OCI-LY7 (cell line): ENCODE measurements at regions not wholly inside any gene's neighbourhood (a gene's known extent, or its start where the extent isn't known, plus 50 kb on each side); places are given as distances from the start of the nearest gene placed in this dataset.

Experiments
- BruUV-seq: library from RNA; stranded (reverse); fragments of 400-500 nt; replicated peaks from 2 replicates; lab custom pipeline; 2021; lab: Mats Ljungman, UMichigan
- CTCF ChIA-PET: fragments of 300-600 bp; sonication (Branson Sonifier 250); formaldehyde crosslinking; loops from one replicate; lab custom pipeline; 2022; ENCODE audit warnings: antibody characterized with exemption; ENCODE audit not compliant: unreplicated experiment; lab: Charles Lee
- POLR2A ChIA-PET: fragments of 300-600 bp; sonication (Branson Sonifier 250); formaldehyde crosslinking; loops from one replicate; lab custom pipeline; 2022; ENCODE audit warnings: antibody characterized with exemption; lab: Charles Lee
- DNase-seq: peaks from one replicate; pipeline ENCODE4 v3.0.0-alpha.2; 2015; ENCODE audit warnings: low spot score
- H2AFZ ChIP-seq: fragments of 200-600 bp; sonication (generic), shearing (Covaris generic); 2 replicates; pipeline ENCODE4 v1.6.1; 2014; ENCODE audit warnings: mild to moderate bottlenecking, antibody characterized with exemption, low read length, moderate library complexity
- H3K27ac ChIP-seq: fragments of 200-600 bp; sonication (generic); 2 replicates; pipeline ENCODE4 v1.5.1; 2014; ENCODE audit warnings: mixed run types, low read depth, mild to moderate bottlenecking, moderate library complexity, low read length, inconsistent platforms; ENCODE audit not compliant: poor library complexity, severe bottlenecking
- H3K36me3 ChIP-seq: fragments of 200-600 bp; sonication (generic); 2 replicates; pipeline ENCODE4 v1.6.1; 2014; ENCODE audit warnings: mild to moderate bottlenecking, antibody characterized with exemption, low read length, moderate library complexity, mixed read lengths; ENCODE audit not compliant: insufficient read depth
- H3K4me1 ChIP-seq: fragments of 200-600 bp; sonication (generic); 2 replicates; pipeline ENCODE4 v1.5.1; 2014; ENCODE audit warnings: mild to moderate bottlenecking, low read length; ENCODE audit not compliant: insufficient read depth, poor library complexity, severe bottlenecking
- H3K4me2 ChIP-seq: fragments of 200-600 bp; sonication (generic); 2 replicates; pipeline ENCODE4 v1.6.1; 2014; ENCODE audit warnings: mild to moderate bottlenecking, low read length
- H3K4me3 ChIP-seq: fragments of 200-600 bp; sonication (generic); 2 replicates; pipeline ENCODE4 v1.5.1; 2014; ENCODE audit warnings: mild to moderate bottlenecking, low read depth, low read length; ENCODE audit not compliant: poor library complexity, severe bottlenecking
- H3K79me2 ChIP-seq: fragments of 200-600 bp; sonication (generic); 2 replicates; pipeline ENCODE4 v1.6.1; 2016; ENCODE audit warnings: low read depth, mild to moderate bottlenecking, low read length, moderate library complexity, mixed read lengths; ENCODE audit not compliant: insufficient read depth
- H3K9me2 ChIP-seq: fragments of 200-600 bp; sonication (generic); 2 replicates; pipeline ENCODE4 v1.6.1; 2016; ENCODE audit warnings: mild to moderate bottlenecking, low read length, mixed read lengths; ENCODE audit not compliant: insufficient read depth
- H3K9me3 ChIP-seq: fragments of 200-600 bp; sonication (generic); 2 replicates; pipeline ENCODE4 v1.6.1; 2014; ENCODE audit warnings: mild to moderate bottlenecking, mixed run types, low read length, mixed read lengths
- H4K20me1 ChIP-seq: fragments of 200-600 bp; sonication (generic); 2 replicates; pipeline ENCODE4 v1.6.1; 2014; ENCODE audit warnings: mild to moderate bottlenecking, antibody characterized with exemption, low read length, moderate library complexity, mixed read lengths; ENCODE audit not compliant: insufficient read depth
- EZH2phosphoT487 ChIP-seq: fragments of 200-600 bp; sonication (generic); IDR thresholded peaks from 2 replicates; pipeline ENCODE4 v1.6.1; 2018; ENCODE audit warnings: low read depth, borderline replicate concordance, mild to moderate bottlenecking, mixed run types, antibody characterized with exemption, low read length, moderate library complexity, mixed read lengths
- intact Hi-C: fragments of 100-400 bp; cut with micrococcal nuclease; formaldehyde crosslinking; loops from one replicate; pipeline ENCODE4 v1.10.0; 2022; ENCODE audit not compliant: unreplicated experiment
- TF ChIP-seq, protein P1 (sequence below): fragments of 200-600 bp; sonication (generic); conservative IDR thresholded peaks from 2 replicates; pipeline ENCODE4 v1.5.1; 2014; ENCODE audit warnings: mild to moderate bottlenecking, antibody characterized with exemption, low read length, moderate library complexity, mixed read lengths

DNA sequence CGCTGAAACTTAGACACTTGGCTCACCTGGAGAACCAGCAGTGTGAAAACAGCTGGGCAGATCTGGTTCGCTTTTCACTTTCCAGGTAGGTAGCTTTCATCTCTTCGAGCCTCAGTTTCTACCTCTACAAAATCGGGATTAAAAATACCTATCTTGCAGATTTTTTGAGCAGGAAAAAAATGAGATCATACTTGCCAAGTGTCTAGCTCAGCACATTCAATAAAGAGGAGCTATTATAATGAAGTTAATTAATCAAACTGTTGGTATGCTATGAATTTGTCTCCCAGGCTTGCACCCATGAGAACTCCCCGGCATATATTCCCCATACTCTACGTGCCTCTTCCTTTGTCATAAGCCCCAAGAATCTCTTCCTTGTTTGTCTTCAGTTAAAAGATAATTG lies 158.6 kb upstream of the LDB2 start:
- H4K20me1 ChIP-seq: no peaks in the 10 kb centered on the region
- H3K79me2 ChIP-seq: no peaks in the 10 kb centered on the region
- TF ChIP-seq, protein P1, sequence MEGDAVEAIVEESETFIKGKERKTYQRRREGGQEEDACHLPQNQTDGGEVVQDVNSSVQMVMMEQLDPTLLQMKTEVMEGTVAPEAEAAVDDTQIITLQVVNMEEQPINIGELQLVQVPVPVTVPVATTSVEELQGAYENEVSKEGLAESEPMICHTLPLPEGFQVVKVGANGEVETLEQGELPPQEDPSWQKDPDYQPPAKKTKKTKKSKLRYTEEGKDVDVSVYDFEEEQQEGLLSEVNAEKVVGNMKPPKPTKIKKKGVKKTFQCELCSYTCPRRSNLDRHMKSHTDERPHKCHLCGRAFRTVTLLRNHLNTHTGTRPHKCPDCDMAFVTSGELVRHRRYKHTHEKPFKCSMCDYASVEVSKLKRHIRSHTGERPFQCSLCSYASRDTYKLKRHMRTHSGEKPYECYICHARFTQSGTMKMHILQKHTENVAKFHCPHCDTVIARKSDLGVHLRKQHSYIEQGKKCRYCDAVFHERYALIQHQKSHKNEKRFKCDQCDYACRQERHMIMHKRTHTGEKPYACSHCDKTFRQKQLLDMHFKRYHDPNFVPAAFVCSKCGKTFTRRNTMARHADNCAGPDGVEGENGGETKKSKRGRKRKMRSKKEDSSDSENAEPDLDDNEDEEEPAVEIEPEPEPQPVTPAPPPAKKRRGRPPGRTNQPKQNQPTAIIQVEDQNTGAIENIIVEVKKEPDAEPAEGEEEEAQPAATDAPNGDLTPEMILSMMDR: no peak
- TF ChIP-seq EZH2phosphoT487: no peak
- no peaks in the 10 kb centered on the region for H3K36me3 ChIP-seq
- intact Hi-C loops: no loop called here
- H3K9me2 ChIP-seq: no peaks in the 10 kb centered on the region
- no peak overlapping the region for H3K27ac ChIP-seq
- DNase-seq: no peak
- H2AFZ ChIP-seq: no peak overlapping the region
- H3K4me3 ChIP-seq: no peak overlapping the region
- BruUV-seq: no TSS peak
- H3K4me2 ChIP-seq: no peak overlapping the region
- POLR2A ChIA-PET: interaction anchor here (0.6 kb wide), 1 partner anchor 208 kb away, joined by 5 read pairs; no protein-coding TSS in a partner anchor
- no peaks in the 10 kb centered on the region for H3K9me3 ChIP-seq
- no peaks in the 10 kb centered on the region for H3K4me1 ChIP-seq
- CTCF ChIA-PET: interaction anchor here (0.6 kb wide), 1 partner anchor 1479 kb away, joined by 3 read pairs; no protein-coding TSS in a partner anchor

DNA sequence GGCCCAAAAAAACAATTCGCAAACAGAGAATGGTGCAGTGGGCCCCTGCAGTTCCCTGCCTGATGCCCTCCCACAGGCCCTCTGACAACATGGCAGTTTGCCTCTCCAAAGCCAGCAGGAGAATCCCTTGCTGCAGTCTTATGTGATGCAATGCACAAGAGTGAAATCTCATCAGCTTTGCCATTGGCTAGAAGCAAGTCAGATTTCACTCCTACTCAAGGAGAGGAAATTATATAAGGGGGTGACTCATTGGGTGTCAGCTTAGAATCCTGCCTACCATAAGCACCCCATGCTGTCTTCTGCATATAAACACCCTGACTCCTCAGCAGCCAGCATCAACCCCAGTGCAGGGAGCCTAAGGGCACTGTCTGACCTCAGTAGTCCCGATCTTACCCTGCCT lies 157.3 kb upstream of the LDB2 start:
- intact Hi-C loops: no loop called here
- H3K79me2 ChIP-seq: no peaks in the 10 kb centered on the region
- H3K9me2 ChIP-seq: no peaks in the 10 kb centered on the region
- CTCF ChIA-PET: no interaction called here
- no peaks in the 10 kb centered on the region for H4K20me1 ChIP-seq
- no peaks in the 10 kb centered on the region for H3K36me3 ChIP-seq
- no peaks in the 10 kb centered on the region for H3K9me3 ChIP-seq
- POLR2A ChIA-PET: no interaction called here
- no peak overlapping the region for H3K4me3 ChIP-seq
- BruUV-seq: no TSS peak
- no peak overlapping the region for H2AFZ ChIP-seq
- TF ChIP-seq EZH2phosphoT487: no peak
- TF ChIP-seq, protein P1: no peak
- H3K4me2 ChIP-seq: no peak overlapping the region
- H3K4me1 ChIP-seq: no peaks in the 10 kb centered on the region
- no peak for DNase-seq
- no peak overlapping the region for H3K27ac ChIP-seq

DNA sequence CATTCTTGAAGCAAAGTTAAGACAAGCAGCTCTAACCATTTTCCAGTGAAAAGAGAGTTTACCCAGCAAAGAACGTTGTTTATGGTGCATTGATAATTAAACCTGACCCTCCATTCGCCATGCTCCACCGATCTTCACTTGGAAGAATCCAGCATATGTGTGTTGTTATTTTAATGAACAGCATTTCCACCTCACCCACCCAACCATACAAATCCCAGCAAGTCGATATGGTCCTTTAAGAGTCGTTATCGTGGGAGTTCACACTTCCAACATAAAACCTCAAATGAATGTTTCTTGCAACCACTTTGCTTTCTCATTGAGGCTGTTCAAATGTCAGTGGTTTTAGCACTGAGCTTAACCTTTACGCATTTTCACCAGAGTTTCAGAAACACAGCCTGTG lies 147.4 kb upstream of the LDB2 start:
- H3K4me1 ChIP-seq: no peaks in the 10 kb centered on the region
- intact Hi-C loops: no loop called here
- no peaks in the 10 kb centered on the region for H4K20me1 ChIP-seq
- CTCF ChIA-PET: no interaction called here
- DNase-seq: no peak
- no peaks in the 10 kb centered on the region for H3K79me2 ChIP-seq
- POLR2A ChIA-PET: interaction anchor here (1.1 kb wide), 1 partner anchor 15 kb away, joined by 3 read pairs; no protein-coding TSS in a partner anchor
- H3K9me3 ChIP-seq: no peaks in the 10 kb centered on the region
- no peaks in the 10 kb centered on the region for H3K9me2 ChIP-seq
- H2AFZ ChIP-seq: no peak overlapping the region
- TF ChIP-seq, protein P1: no peak
- TF ChIP-seq EZH2phosphoT487: no peak
- no peak overlapping the region for H3K4me2 ChIP-seq
- no peak overlapping the region for H3K27ac ChIP-seq
- no peak overlapping the region for H3K4me3 ChIP-seq
- BruUV-seq: no TSS peak
- H3K36me3 ChIP-seq: no peaks in the 10 kb centered on the region
